Bronchial epithelial cell (primary cell): ENCODE measurements at regions not wholly inside any gene's neighbourhood (a gene's known extent, or its start where the extent isn't known, plus 50 kb on each side); places are given as distances from the start of the nearest gene placed in this dataset.

Source experiments
- DNase-seq: peaks from one replicate; pipeline ENCODE4 v3.0.0-alpha.2; 2010; ENCODE audit warnings: low read depth
- FAIRE-seq: peaks from 2 replicates; lab custom pipeline; 2011; peaks lifted over from hg19 to GRCh38; lab: Jason Lieb, UNC
- H3K27me3 ChIP-seq: 2 replicates; pipeline ENCODE4 v1.5.1; 2011; ENCODE audit warnings: low read length; ENCODE audit not compliant: control insufficient read depth, insufficient read depth
- H3K36me3 ChIP-seq: 2 replicates; pipeline ENCODE4 v1.5.1; 2011; ENCODE audit warnings: low read length; ENCODE audit not compliant: control insufficient read depth, insufficient read depth
- H3K4me3 ChIP-seq: 2 replicates; pipeline ENCODE4 v1.5.1; 2011; ENCODE audit warnings: mild to moderate bottlenecking, low read depth, low read length, control low read depth
- TF ChIP-seq, protein P1 (sequence below): IDR thresholded peaks from 2 replicates; pipeline ENCODE4 v1.5.1; 2011; ENCODE audit warnings: mild to moderate bottlenecking, moderate library complexity, low read length, control low read depth, inconsistent platforms; ENCODE audit not compliant: insufficient read depth, severe bottlenecking

DNA sequence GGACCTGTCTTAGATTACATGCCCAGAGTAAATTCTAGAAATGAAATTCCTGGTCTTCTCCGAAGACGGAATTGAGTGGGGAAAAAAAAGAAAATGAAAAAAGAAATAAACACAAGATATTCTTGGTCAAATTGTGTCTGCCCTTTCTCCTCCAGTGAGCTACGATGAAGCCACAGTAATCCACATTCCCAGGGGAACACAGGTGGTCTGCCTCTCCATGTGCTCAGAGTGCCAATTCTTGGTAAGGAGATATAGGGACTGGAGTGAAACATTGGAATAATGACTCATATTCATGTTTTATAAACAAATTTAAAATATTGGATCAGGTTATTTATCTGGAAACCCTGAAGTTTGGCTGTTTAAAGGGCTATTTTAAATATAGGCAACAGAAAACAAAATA is 54.2 kb upstream of the MGST2 start:
- Histone ChIP-seq H3K27me3 (no peaks in the 10 kb centered on the region), H3K36me3 (no peaks in the 10 kb centered on the region), H3K4me3 (no peak overlapping the region)
- TF ChIP-seq, protein P1, sequence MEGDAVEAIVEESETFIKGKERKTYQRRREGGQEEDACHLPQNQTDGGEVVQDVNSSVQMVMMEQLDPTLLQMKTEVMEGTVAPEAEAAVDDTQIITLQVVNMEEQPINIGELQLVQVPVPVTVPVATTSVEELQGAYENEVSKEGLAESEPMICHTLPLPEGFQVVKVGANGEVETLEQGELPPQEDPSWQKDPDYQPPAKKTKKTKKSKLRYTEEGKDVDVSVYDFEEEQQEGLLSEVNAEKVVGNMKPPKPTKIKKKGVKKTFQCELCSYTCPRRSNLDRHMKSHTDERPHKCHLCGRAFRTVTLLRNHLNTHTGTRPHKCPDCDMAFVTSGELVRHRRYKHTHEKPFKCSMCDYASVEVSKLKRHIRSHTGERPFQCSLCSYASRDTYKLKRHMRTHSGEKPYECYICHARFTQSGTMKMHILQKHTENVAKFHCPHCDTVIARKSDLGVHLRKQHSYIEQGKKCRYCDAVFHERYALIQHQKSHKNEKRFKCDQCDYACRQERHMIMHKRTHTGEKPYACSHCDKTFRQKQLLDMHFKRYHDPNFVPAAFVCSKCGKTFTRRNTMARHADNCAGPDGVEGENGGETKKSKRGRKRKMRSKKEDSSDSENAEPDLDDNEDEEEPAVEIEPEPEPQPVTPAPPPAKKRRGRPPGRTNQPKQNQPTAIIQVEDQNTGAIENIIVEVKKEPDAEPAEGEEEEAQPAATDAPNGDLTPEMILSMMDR, result no peak
- DNase-seq (no peak), FAIRE-seq (no peak)

DNA sequence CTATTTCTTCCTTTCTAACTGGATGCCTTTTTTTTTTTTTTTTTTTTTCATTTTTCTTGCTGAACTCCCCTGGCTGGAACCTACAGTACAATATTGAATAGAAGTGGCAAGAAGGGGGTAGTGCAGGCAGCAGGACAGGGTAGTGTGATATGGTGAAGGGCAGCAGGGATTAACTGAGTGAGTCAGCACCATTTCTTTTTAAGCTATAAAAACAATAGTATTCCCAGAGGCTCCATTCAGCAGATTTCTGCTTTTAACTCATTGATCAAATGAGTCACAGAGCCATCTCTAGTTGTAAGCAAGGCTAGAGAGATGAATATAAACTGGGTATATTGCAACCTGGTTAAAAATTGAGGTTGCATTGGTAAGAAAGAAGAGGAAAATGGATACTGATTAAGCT is 53.6 kb upstream of the SETD7 start:
- H3K36me3 ChIP-seq, result no peaks in the 10 kb centered on the region
- DNase-seq, result peak; percentile 51
- TF ChIP-seq, protein P1, result no peak
- no peak for FAIRE-seq
- no peaks in the 10 kb centered on the region for H3K27me3 ChIP-seq
- H3K4me3 ChIP-seq, result no peak overlapping the region

DNA sequence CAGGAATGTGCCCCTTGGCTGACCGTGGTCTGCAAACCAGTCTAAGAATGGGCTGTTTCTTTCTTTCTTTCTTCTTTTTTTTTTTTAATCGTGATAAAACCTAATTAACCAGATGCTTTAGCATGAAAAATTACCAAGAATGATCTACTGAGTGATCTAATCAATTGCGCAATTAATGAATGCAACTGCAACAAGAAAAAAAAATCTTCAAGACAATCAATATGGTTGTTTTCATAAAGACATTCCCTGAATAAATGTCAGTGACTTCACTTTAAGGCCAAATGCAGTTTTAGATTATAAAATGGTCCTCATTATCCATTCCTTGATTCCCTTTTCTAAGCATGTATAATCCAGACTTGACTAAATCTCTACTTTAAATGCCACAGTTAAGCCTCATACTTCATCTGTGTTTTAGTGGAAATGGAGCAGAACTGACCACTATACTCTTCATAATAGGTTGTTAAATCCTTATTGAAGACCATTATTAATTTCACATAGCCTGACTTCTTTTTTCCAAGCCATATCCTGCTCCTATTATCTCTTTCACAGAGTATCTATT is 51.6 kb upstream of the SETD7 start:
- Histone ChIP-seq H3K27me3 (no peaks in the 10 kb centered on the region), H3K36me3 (no peaks in the 10 kb centered on the region), H3K4me3 (no peak overlapping the region)
- DNase-seq (no peak), FAIRE-seq (no peak)
- TF ChIP-seq, protein P1, result no peak

DNA sequence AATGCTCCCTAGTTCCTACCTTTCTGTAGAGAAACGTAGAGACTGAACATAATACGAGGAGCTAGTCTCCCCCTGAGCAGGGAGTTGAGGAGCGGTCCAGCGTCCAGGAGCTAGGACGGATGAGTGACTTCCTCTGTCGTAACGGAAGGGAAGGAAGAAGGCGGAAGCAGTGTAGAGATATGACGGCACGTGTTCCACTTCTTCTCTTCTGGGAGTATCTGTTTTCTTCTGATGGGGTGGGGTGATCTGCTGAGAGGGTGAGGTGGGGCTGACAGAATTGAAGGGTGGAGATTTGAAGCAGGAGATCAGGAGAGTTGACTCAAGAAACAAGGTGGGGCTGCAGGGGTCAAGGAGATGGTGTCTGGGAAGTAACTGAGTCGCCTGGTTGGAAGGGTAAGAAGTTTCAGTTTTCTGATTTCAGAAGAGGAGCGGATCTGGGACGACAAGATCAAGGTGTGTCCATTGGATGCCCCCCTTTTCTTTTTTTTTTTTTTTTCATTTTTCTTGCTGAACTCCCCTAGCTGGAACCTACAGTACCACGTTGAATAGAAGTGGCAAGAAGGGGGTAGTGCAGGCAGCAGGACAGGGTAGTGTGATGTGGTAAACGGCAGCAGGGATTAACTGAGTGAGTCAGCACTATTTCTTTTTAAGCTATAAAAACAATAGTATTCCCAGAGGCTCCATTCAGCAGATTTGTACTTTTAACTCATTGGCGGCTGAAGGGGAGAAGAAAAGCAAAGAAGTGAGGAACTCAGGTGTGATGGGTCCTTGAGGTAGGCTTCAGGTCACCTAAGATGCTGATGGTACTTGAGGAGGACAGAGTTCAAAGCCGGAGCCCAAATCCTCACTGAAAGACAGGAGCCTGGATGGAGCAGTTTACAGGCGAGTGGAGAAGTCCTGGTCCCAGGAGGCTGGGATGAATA is 50.8 kb upstream of the SETD7 start:
- FAIRE-seq (no peak), DNase-seq (peak; percentile 60)
- H3K4me3 ChIP-seq, result no peak overlapping the region
- no peaks in the 10 kb centered on the region for H3K36me3 ChIP-seq
- no peaks in the 10 kb centered on the region for H3K27me3 ChIP-seq
- TF ChIP-seq, protein P1, result peak; percentile 3

DNA sequence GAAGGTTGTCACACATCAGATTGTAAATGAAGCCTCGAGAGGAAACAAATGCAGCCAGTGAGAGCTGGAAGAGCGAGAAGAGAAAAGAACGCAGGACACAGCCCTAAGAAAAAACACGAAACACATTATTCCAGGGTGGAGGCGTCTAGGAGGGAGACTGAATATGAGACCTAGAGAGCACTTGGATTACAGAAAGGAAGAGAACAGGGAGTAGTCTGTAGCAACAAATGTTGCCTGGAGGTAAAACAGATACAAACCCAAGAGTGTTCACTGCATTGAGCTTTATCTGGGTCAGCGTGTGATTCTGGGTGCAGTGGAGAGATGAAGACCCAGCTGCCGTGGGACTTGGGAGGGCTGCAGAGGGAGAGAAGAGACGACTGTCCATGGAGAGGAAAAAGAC is 50.1 kb upstream of the SETD7 start:
- TF ChIP-seq, protein P1, result no peak
- DNase-seq (no peak), FAIRE-seq (no peak)
- H3K27me3 ChIP-seq, result no peaks in the 10 kb centered on the region
- H3K4me3 ChIP-seq, result no peak overlapping the region
- H3K36me3 ChIP-seq, result no peaks in the 10 kb centered on the region
